Esophagus squamous epithelium (tissue), 4 donors: ENCODE measurements at regions not wholly inside any gene's neighbourhood (a gene's known extent, or its start where the extent isn't known, plus 50 kb on each side); places are given as distances from the start of the nearest gene placed in this dataset.

Experiments used
- CTCF ChIP-seq, 6 experiments: fragments of 450-650 bp in 4 of 6; fragments of 200-600 bp in 2 of 6; sonication (generic) in 2 of 6; IDR thresholded peaks; one replicate each; pipeline ENCODE4 v1.5.1; 2016 to 2019; ENCODE audit warnings: antibody characterized with exemption in 6 of 6, mild to moderate bottlenecking in 4 of 6, moderate library complexity in 4 of 6
- POLR2A ChIP-seq, 4 donors: fragments of 450-650 bp; IDR thresholded peaks; one replicate each; pipeline ENCODE4 v1.6.1; 2017; ENCODE audit warnings: antibody characterized with exemption in 4 of 4, mild to moderate bottlenecking in 4 of 4, moderate library complexity in 3 of 4

GRCh38 chr2:138853296-138853695, 73.1 kb upstream of the NXPH2 start:
- no peak for TF ChIP-seq CTCF (IDR thresholded peaks at IDR 0.05)
- no peak for TF ChIP-seq POLR2A (IDR thresholded peaks at IDR 0.05)
